ENCODE measurements at regions not wholly inside any gene's neighbourhood (a gene's known extent, or its start where the extent isn't known, plus 50 kb on each side); places are given as distances from the start of the nearest gene placed in this dataset.

- Histone ChIP-seq H3K9me3 (ENCODE audit: control insufficient read depth, insufficient read depth, low read depth, low read length) (no peaks in the 10 kb centered on the region), H3K27me3 (ENCODE audit: control insufficient read depth, insufficient read depth, low read length) (no peaks in the 10 kb centered on the region), H3K4me1 (ENCODE audit: control insufficient read depth, insufficient read depth, low read length) (no peaks in the 10 kb centered on the region), H3K4me3 (ENCODE audit: low read depth in 2 of 2, low read length in 2 of 2) (no peak overlapping the region), H3K27ac (ENCODE audit: low read length) (no peak overlapping the region), H3K36me3 (ENCODE audit: control insufficient read depth, insufficient read depth, low read length) (no peaks in the 10 kb centered on the region)
- no TSS peak for BruUV-seq (replicated peaks)
- TF ChIP-seq TCF7L2 (IDR thresholded peaks at IDR 0.05; ENCODE audit: low read depth, low read length) (no peak), REST (IDR thresholded peaks at IDR 0.05; ENCODE audit: insufficient read depth in 1 of 2, low read depth in 2 of 2, low read length in 1 of 2) (no peak), CTCF (IDR thresholded peaks at IDR 0.05) (peak; percentile 25; the same call in 1 of the 2 replicates), SIN3A (IDR thresholded peaks at IDR 0.05; ENCODE audit: borderline replicate concordance, insufficient read depth, low read depth, low read length) (no peak)
- intact Hi-C loops (cut with micrococcal nuclease; ENCODE audit: unreplicated experiment) = no loop called here
- POLR2A ChIA-PET = no interaction called here
- DNase-seq (ENCODE audit: low read depth, low spot score) (no peak), ATAC-seq (no peak)
- in situ Hi-C loops (cut with HindIII; ENCODE audit: low pct_unique_long_range_greater_than_20kb, low sequenced_read_pairs) = no loop called here
- CTCF ChIA-PET = interaction anchor here (0.7 kb wide), 1 partner anchor 261 kb away, joined by 3 read pairs; no protein-coding TSS in a partner anchor
Measured at GRCh38 chr2:167342769-167343168, 454.5 kb downstream of the XIRP2 start.

- TF ChIP-seq TCF7L2 (IDR thresholded peaks at IDR 0.05; ENCODE audit: low read depth, low read length) = no peak
- TF ChIP-seq POLR2AphosphoS5 (IDR thresholded peaks at IDR 0.05; ENCODE audit: low read depth, low read length) = no peak
- TF ChIP-seq SIN3A (IDR thresholded peaks at IDR 0.05; ENCODE audit: borderline replicate concordance, insufficient read depth, low read depth, low read length) = no peak
- TF ChIP-seq CTCF (IDR thresholded peaks at IDR 0.05) = no peak
- TF ChIP-seq REST (IDR thresholded peaks at IDR 0.05; ENCODE audit: insufficient read depth in 1 of 2, low read depth in 2 of 2, low read length in 1 of 2) = no peak
- Histone ChIP-seq H3K27me3 (ENCODE audit: control insufficient read depth, insufficient read depth, low read length) (no peaks in the 10 kb centered on the region), H3K4me1 (ENCODE audit: control insufficient read depth, insufficient read depth, low read length) (no peaks in the 10 kb centered on the region), H3K4me3 (ENCODE audit: low read depth in 2 of 2, low read length in 2 of 2) (no peak overlapping the region), H3K27ac (ENCODE audit: low read length) (no peak overlapping the region), H3K9me3 (ENCODE audit: control insufficient read depth, insufficient read depth, low read depth, low read length) (no peaks in the 10 kb centered on the region), H3K36me3 (ENCODE audit: control insufficient read depth, insufficient read depth, low read length) (no peaks in the 10 kb centered on the region)
- DNase-seq (ENCODE audit: low read depth, low spot score) = no peak
- CTCF ChIA-PET = no interaction called here
- POLR2A ChIA-PET = no interaction called here
- no TSS peak for BruUV-seq (replicated peaks)
- intact Hi-C loops (cut with micrococcal nuclease; ENCODE audit: unreplicated experiment) = no loop called here
- no peak for ATAC-seq
- in situ Hi-C loops (cut with HindIII; ENCODE audit: low pct_unique_long_range_greater_than_20kb, low sequenced_read_pairs) = no loop called here
Measured at GRCh38 chr2:167340322-167340721, 452.0 kb downstream of the XIRP2 start.
